ENCODE measurements at regions not wholly inside any gene's neighbourhood (a gene's known extent, or its start where the extent isn't known, plus 50 kb on each side); places are given as distances from the start of the nearest gene placed in this dataset.

- no peak for ATAC-seq
- Histone ChIP-seq H3K4me1 (ENCODE audit: control insufficient read depth, insufficient read depth, low read length) (no peaks in the 10 kb centered on the region), H3K9me3 (replicated peaks; ENCODE audit: control insufficient read depth, insufficient read depth, low read length) (no peaks in the 10 kb centered on the region), H4K20me1 (ENCODE audit: control insufficient read depth, insufficient read depth) (no peaks in the 10 kb centered on the region), H2AFZ (ENCODE audit: control insufficient read depth, low read depth, low read length) (no peak overlapping the region), H3K4me3 (no peak overlapping the region), H3K79me2 (ENCODE audit: control insufficient read depth, insufficient read depth, low read length) (no peaks in the 10 kb centered on the region), H3K27ac (ENCODE audit: control insufficient read depth, insufficient read depth) (no peak overlapping the region), H3K27me3 (replicated peaks in 1 of 2; ENCODE audit: control insufficient read depth in 2 of 2, insufficient read depth in 2 of 2, low read length in 1 of 2) (no peaks in the 10 kb centered on the region), H3K36me3 (ENCODE audit: control insufficient read depth in 2 of 2, insufficient read depth in 2 of 2, low read length in 1 of 2) (no peaks in the 10 kb centered on the region), H3K4me2 (ENCODE audit: control insufficient read depth, insufficient read depth) (no peak overlapping the region), H3K9ac (ENCODE audit: control insufficient read depth, insufficient read depth, low read length) (no peak overlapping the region)
- no peak for FAIRE-seq
- ChIA-PET CTCF (no interaction called here), POLR2A (interaction anchor here (0.6 to 1.2 kb wide), 2 partner anchors 30 to 1374 kb away, joined by 3 read pairs; no protein-coding TSS in a partner anchor), SMC1A (ENCODE audit: uncharacterized antibody, unreplicated experiment) (interaction anchor here (0.8 to 1.6 kb wide), 2 partner anchors 20 to 89 kb away, joined by 3 read pairs; no protein-coding TSS in a partner anchor), RAD21 (ENCODE audit: unreplicated experiment) (no interaction called here)
- DNase-seq (ENCODE audit: low read depth, low spot score) = no peak
- 37% methylated on average over 14 of the region's 14 CpGs for WGBS (ENCODE audit: insufficient coverage, insufficient replicate concordance, low lambda C conversion rate, missing lambda C conversion rate)
- no peak for TF ChIP-seq ZZZ3 (IDR thresholded peaks at IDR 0.05; ENCODE audit: control insufficient read depth, insufficient read length, low read depth)
- BruUV-seq (replicated peaks) = no TSS peak
- in situ Hi-C loops (cut with MboI) = no loop called here
- intact Hi-C loops (cut with micrococcal nuclease; ENCODE audit: unreplicated experiment) = no loop called here
Measured at GRCh38 chr3:197424674-197425484, 126.5 kb upstream of the DLG1 start.

GRCh38 chr3:197424266-197424665, 125.9 kb upstream of the DLG1 start:
- no peaks in the 10 kb centered on the region for H3K4me1 ChIP-seq (ENCODE audit: control insufficient read depth, insufficient read depth, low read length)
- POLR2A ChIA-PET = interaction anchor here (0.6 kb wide), 1 partner anchor 9 kb away, joined by 4 read pairs; no protein-coding TSS in a partner anchor
- no peaks in the 10 kb centered on the region for H3K9me3 ChIP-seq (replicated peaks; ENCODE audit: control insufficient read depth, insufficient read depth, low read length)
- WGBS (ENCODE audit: insufficient coverage, insufficient replicate concordance, low lambda C conversion rate, missing lambda C conversion rate) = 73% methylated on average over 11 of the region's 11 CpGs
- no peak overlapping the region for H2AFZ ChIP-seq (ENCODE audit: control insufficient read depth, low read depth, low read length)
- SMC1A ChIA-PET (ENCODE audit: uncharacterized antibody, unreplicated experiment) = interaction anchor here (0.8 kb wide), 1 partner anchor 88 kb away, joined by 3 read pairs; no protein-coding TSS in a partner anchor
- H3K79me2 ChIP-seq (ENCODE audit: control insufficient read depth, insufficient read depth, low read length) = no peaks in the 10 kb centered on the region
- no peak for ATAC-seq
- intact Hi-C loops (cut with micrococcal nuclease; ENCODE audit: unreplicated experiment) (no loop called here), in situ Hi-C loops (cut with MboI) (no loop called here)
- FAIRE-seq = no peak
- no TSS peak for BruUV-seq (replicated peaks)
- no peak overlapping the region for H3K9ac ChIP-seq (ENCODE audit: control insufficient read depth, insufficient read depth, low read length)
- H3K27ac ChIP-seq (ENCODE audit: control insufficient read depth, insufficient read depth) = no peak overlapping the region
- RAD21 ChIA-PET (ENCODE audit: unreplicated experiment) = no interaction called here
- no peak for TF ChIP-seq SIX5 (IDR thresholded peaks at IDR 0.05; ENCODE audit: low read depth, low read length, severe bottlenecking)
- CTCF ChIA-PET = no interaction called here
- no peaks in the 10 kb centered on the region for H4K20me1 ChIP-seq (ENCODE audit: control insufficient read depth, insufficient read depth)
- H3K27me3 ChIP-seq (replicated peaks in 1 of 2; ENCODE audit: control insufficient read depth in 2 of 2, insufficient read depth in 2 of 2, low read length in 1 of 2) = no peaks in the 10 kb centered on the region
- H3K4me2 ChIP-seq (ENCODE audit: control insufficient read depth, insufficient read depth) = no peak overlapping the region
- no peaks in the 10 kb centered on the region for H3K36me3 ChIP-seq (ENCODE audit: control insufficient read depth in 2 of 2, insufficient read depth in 2 of 2, low read length in 1 of 2)
- no peak for DNase-seq (ENCODE audit: low read depth, low spot score)
- no peak overlapping the region for H3K4me3 ChIP-seq

Data from GM12878 (cell line).